ENCODE measurements at regions not wholly inside any gene's neighbourhood (a gene's known extent, or its start where the extent isn't known, plus 50 kb on each side); places are given as distances from the start of the nearest gene placed in this dataset.

GRCh38 chr14:89641495-89642175 is 224.6 kb upstream of the FOXN3 start (continued):
- TF ChIP-seq CUX1 (IDR thresholded peaks at IDR 0.05; ENCODE audit: insufficient replicate concordance, low read depth, low read length) (peak; percentile 100), RBBP5 (conservative IDR thresholded peaks at IDR 0.05) (no peak), ATF2 (IDR thresholded peaks at IDR 0.05; ENCODE audit: low read length) (peak; percentile 60), IRF4 (IDR thresholded peaks at IDR 0.05; ENCODE audit: low read depth, low read length) (0 out of 2 replicates have a peak, but pooled peaks have one; percentile 40), BCLAF1 (IDR thresholded peaks at IDR 0.05) (no peak), SIX5 (IDR thresholded peaks at IDR 0.05; ENCODE audit: low read depth, low read length, severe bottlenecking) (no peak), EP300 (IDR thresholded peaks at IDR 0.05; ENCODE audit: borderline replicate concordance in 1 of 2, control insufficient read depth in 1 of 2, low read depth in 2 of 2, low read length in 2 of 2) (peak in 1 of 2 experiments; percentile 64; a peak in 1 of 4 replicates), SRF (IDR thresholded peaks at IDR 0.05; ENCODE audit: low read depth in 2 of 2, low read length in 2 of 2) (no peak), ZBTB33 (IDR thresholded peaks at IDR 0.05) (no peak), ASH2L (IDR thresholded peaks at IDR 0.05; ENCODE audit: borderline replicate concordance, low read depth) (no peak), HDAC2 (IDR thresholded peaks at IDR 0.05) (no peak), ATF7 (IDR thresholded peaks at IDR 0.05; ENCODE audit: low read depth) (no peak), EED (IDR thresholded peaks at IDR 0.05; ENCODE audit: low read depth) (no peak), WRNIP1 (IDR thresholded peaks at IDR 0.05; ENCODE audit: borderline replicate concordance, low read depth, low read length) (no peak), ZSCAN29 (IDR thresholded peaks at IDR 0.05) (no peak), ZNF217 (IDR thresholded peaks at IDR 0.05) (no peak), YBX1 (IDR thresholded peaks at IDR 0.05) (no peak), PBX3 (IDR thresholded peaks at IDR 0.05; ENCODE audit: insufficient replicate concordance, low read depth, low read length) (no peak)

Measured in GM12878 (cell line).